IMR-90 (cell line): ENCODE measurements at regions not wholly inside any gene's neighbourhood (a gene's known extent, or its start where the extent isn't known, plus 50 kb on each side); places are given as distances from the start of the nearest gene placed in this dataset.

Experiments used
- ATAC-seq: fragments of 200-7000 bp; cut with Tn5 transposase; 2 replicates; pipeline ENCODE4 v1.9.1; 2020; ENCODE audit warnings: low read depth, mild to moderate bottlenecking, moderate library complexity
- BruUV-seq: library from RNA; stranded (reverse); fragments of 400-500 nt; replicated peaks from 2 replicates; lab custom pipeline; 2021; lab: Mats Ljungman, UMichigan
- CTCF ChIA-PET: fragments of 300-600 bp; formaldehyde crosslinking; extraction: SDS; loops from one replicate; lab custom pipeline; 2021; ENCODE audit warnings: antibody characterized with exemption; lab: Yijun Ruan, JAX
- POLR2A ChIA-PET: fragments of 300-600 bp; sonication (Branson Sonifier 250); formaldehyde crosslinking; loops from one replicate; lab custom pipeline; 2022; ENCODE audit warnings: antibody characterized with exemption; ENCODE audit not compliant: unreplicated experiment; lab: Charles Lee
- DNase-seq: peaks from one replicate; pipeline ENCODE4 v3.0.0; 2013
- H2AFZ ChIP-seq: replicated peaks from 2 replicates; pipeline ENCODE3; 2013; ENCODE audit warnings: low read length, mild to moderate bottlenecking; ENCODE audit not compliant: poor library complexity
- H2AK5ac ChIP-seq: 2 replicates; pipeline ENCODE4 v1.6.1; 2013; ENCODE audit warnings: low read depth, low read length, inconsistent platforms
- H2AK9ac ChIP-seq: replicated peaks from 2 replicates; pipeline ENCODE3; 2013; ENCODE audit warnings: mild to moderate bottlenecking, low read depth, low read length, moderate library complexity; ENCODE audit not compliant: poor library complexity
- H2BK120ac ChIP-seq: 2 replicates; pipeline ENCODE4 v1.6.1; 2013; ENCODE audit warnings: low read depth, low read length, inconsistent platforms
- H2BK15ac ChIP-seq: 3 replicates; pipeline ENCODE4 v1.6.1; 2013; ENCODE audit warnings: low read depth, low read length, inconsistent platforms
- H2BK20ac ChIP-seq: 2 replicates; pipeline ENCODE4 v1.6.1; 2013; ENCODE audit warnings: low read depth, mild to moderate bottlenecking, inconsistent platforms, low read length, moderate library complexity
- H2BK5ac ChIP-seq: 2 replicates; pipeline ENCODE4 v1.6.1; 2013; ENCODE audit warnings: mild to moderate bottlenecking, low read depth, low read length, inconsistent platforms; ENCODE audit not compliant: poor library complexity, severe bottlenecking
- H3K14ac ChIP-seq: replicated peaks from 2 replicates; pipeline ENCODE4 v1.6.1; 2013; ENCODE audit warnings: low read depth, low read length, inconsistent platforms
- H3K18ac ChIP-seq: 2 replicates; pipeline ENCODE4 v1.6.1; 2013; ENCODE audit warnings: low read depth, low read length, control low read depth
- H3K23ac ChIP-seq: 2 replicates; pipeline ENCODE4 v1.6.1; 2013; ENCODE audit warnings: low read depth, low read length, inconsistent platforms
- H3K27ac ChIP-seq: 2 replicates; pipeline ENCODE4 v1.5.1; 2013; ENCODE audit warnings: mild to moderate bottlenecking, control low read depth, low read length; ENCODE audit not compliant: insufficient read depth
- H3K27me3 ChIP-seq: 2 replicates; pipeline ENCODE4 v1.6.1; 2013; ENCODE audit warnings: low read length; ENCODE audit not compliant: control insufficient read depth, insufficient read depth
- H3K36me3 ChIP-seq: 2 replicates; pipeline ENCODE4 v1.6.1; 2013; ENCODE audit warnings: low read length, mixed read lengths; ENCODE audit not compliant: control insufficient read depth, insufficient read depth
- H3K4ac ChIP-seq: 2 replicates; pipeline ENCODE4 v1.6.1; 2013; ENCODE audit warnings: low read depth, low read length, inconsistent platforms
- H3K4me1 ChIP-seq: 2 replicates; pipeline ENCODE4 v1.6.1; 2013; ENCODE audit warnings: low read length, mixed read lengths; ENCODE audit not compliant: control insufficient read depth, insufficient read depth
- H3K4me2 ChIP-seq: 2 replicates; pipeline ENCODE4 v1.6.1; 2013; ENCODE audit warnings: low read depth, mild to moderate bottlenecking, control low read depth, low read length, moderate library complexity
- H3K4me3 ChIP-seq: 2 replicates; pipeline ENCODE4 v1.5.1; 2013; ENCODE audit warnings: low read depth, mild to moderate bottlenecking, control low read depth, low read length, moderate library complexity; ENCODE audit not compliant: insufficient read depth
- H3K56ac ChIP-seq: 2 replicates; pipeline ENCODE4 v1.6.1; 2013; ENCODE audit warnings: low read length, inconsistent platforms; ENCODE audit not compliant: insufficient read depth; ENCODE audit errors: extremely low read depth
- H3K79me1 ChIP-seq, 2 experiments: 2 replicates each; pipeline ENCODE4 v1.6.1; 2013; ENCODE audit warnings: low read length in 2 of 2, inconsistent platforms in 1 of 2, low read depth in 1 of 2
- H3K9ac ChIP-seq: 2 replicates; pipeline ENCODE4 v1.6.1; 2013; ENCODE audit warnings: low read depth, low read length, control low read depth
- H3K9me1 ChIP-seq: 2 replicates; pipeline ENCODE4 v1.6.1; 2013; ENCODE audit warnings: low read length, inconsistent platforms; ENCODE audit not compliant: insufficient read depth
- H3K9me3 ChIP-seq: 2 replicates; pipeline ENCODE4 v1.6.1; 2013; ENCODE audit warnings: low read length; ENCODE audit not compliant: control insufficient read depth, insufficient read depth
- H4K20me1 ChIP-seq: 2 replicates; pipeline ENCODE4 v1.6.1; 2013; ENCODE audit warnings: low read length, inconsistent platforms; ENCODE audit not compliant: insufficient read depth
- H4K5ac ChIP-seq: 2 replicates; pipeline ENCODE4 v1.6.1; 2013; ENCODE audit warnings: mild to moderate bottlenecking, low read depth, low read length, control low read depth
- H4K8ac ChIP-seq, 2 experiments: 2 replicates each; pipeline ENCODE4 v1.6.1; 2013; ENCODE audit warnings: low read depth in 2 of 2, low read length in 2 of 2, control low read depth in 1 of 2, inconsistent platforms in 1 of 2
- H4K91ac ChIP-seq: 2 replicates; pipeline ENCODE4 v1.6.1; 2013; ENCODE audit warnings: low read depth, low read length, inconsistent platforms; ENCODE audit not compliant: insufficient read depth
- BHLHE40 ChIP-seq: fragments of 150-350 bp; IDR thresholded peaks from 2 replicates; pipeline ENCODE4 v1.6.1; 2016; ENCODE audit warnings: mild to moderate bottlenecking, low read depth, low read length
- CEBPB ChIP-seq: IDR thresholded peaks from 2 replicates; pipeline ENCODE4 v1.6.1; 2012; ENCODE audit warnings: low read depth, low read length, improper control_type of control experiment
- CHD1 ChIP-seq: IDR thresholded peaks from 2 replicates; pipeline ENCODE4 v1.6.1; 2012; ENCODE audit warnings: low read depth, low read length, improper control_type of control experiment
- FOS ChIP-seq: fragments of 150-350 bp; IDR thresholded peaks from 2 replicates; pipeline ENCODE4 v1.6.1; 2016; ENCODE audit warnings: low read depth, low read length
- MAFK ChIP-seq: IDR thresholded peaks from 2 replicates; pipeline ENCODE4 v1.6.1; 2012; ENCODE audit warnings: low read depth, low read length, improper control_type of control experiment
- MAZ ChIP-seq: IDR thresholded peaks from 2 replicates; pipeline ENCODE4 v1.6.1; 2012; ENCODE audit warnings: low read depth, mild to moderate bottlenecking, low read length, improper control_type of control experiment, moderate library complexity, borderline replicate concordance
- MXI1 ChIP-seq: IDR thresholded peaks from 2 replicates; pipeline ENCODE4 v1.6.1; 2012; ENCODE audit warnings: low read depth, mild to moderate bottlenecking, low read length, moderate library complexity, borderline replicate concordance
- NFE2L2 ChIP-seq: fragments of 150-350 bp; IDR thresholded peaks from 2 replicates; pipeline ENCODE4 v1.6.1; 2016; ENCODE audit warnings: low read depth, mild to moderate bottlenecking, low read length
- POLR2A ChIP-seq: IDR thresholded peaks from 2 replicates; pipeline ENCODE4 v1.6.1; 2012; ENCODE audit warnings: mild to moderate bottlenecking, low read depth, low read length
- RAD21 ChIP-seq: IDR thresholded peaks from 2 replicates; pipeline ENCODE4 v1.6.1; 2012; ENCODE audit warnings: low read length, improper control_type of control experiment
- RCOR1 ChIP-seq: IDR thresholded peaks from 2 replicates; pipeline ENCODE4 v1.6.1; 2012; ENCODE audit warnings: mild to moderate bottlenecking, low read length, improper control_type of control experiment; ENCODE audit not compliant: insufficient replicate concordance
- RFX5 ChIP-seq: IDR thresholded peaks from 2 replicates; pipeline ENCODE4 v1.8.0; 2012; ENCODE audit warnings: low read depth, mild to moderate bottlenecking, low read length, moderate library complexity
- SMC3 ChIP-seq: fragments of 150-350 bp; IDR thresholded peaks from 2 replicates; pipeline ENCODE4 v1.6.1; 2016; ENCODE audit warnings: low read depth, mild to moderate bottlenecking, antibody characterized with exemption, low read length, moderate library complexity
- WGBS, 2 experiments: methylation state at CpG; one replicate each; pipeline versions ENCODE4 v1.1.5 to v1.1.7; 2013; ENCODE audit warnings: missing lambda C conversion rate in 2 of 2; ENCODE audit not compliant: insufficient read length in 1 of 2; ENCODE audit errors: extremely low coverage in 2 of 2; 5-methylcytosine and 5-hydroxymethylcytosine counted together
- dilution Hi-C: fragments of 300-500 bp; cut with HindIII; formaldehyde crosslinking; loops from one replicate; pipeline ENCODE4 v1.14.3; 2018; ENCODE audit warnings: low sequenced_read_pairs; ENCODE audit not compliant: unreplicated experiment
- in situ Hi-C: fragments of 300-500 bp; cut with MboI; formaldehyde crosslinking; loops from 3 replicates; pipeline ENCODE4 v1.14.3; 2019; ENCODE audit warnings: low sequenced_read_pairs, inconsistent platforms, mixed read lengths
- intact Hi-C: fragments of 100-400 bp; cut with micrococcal nuclease; formaldehyde crosslinking; loops from 2 replicates; pipeline ENCODE4 v1.10.0; 2022
- TF ChIP-seq, protein P1 (sequence below): fragments of 150-350 bp; IDR thresholded peaks from 2 replicates; pipeline ENCODE4 v1.6.1; 2017; ENCODE audit warnings: mild to moderate bottlenecking, antibody characterized with exemption, low read length, low read depth
- TF ChIP-seq, protein P2 (sequence below): conservative IDR thresholded peaks from 2 replicates; pipeline ENCODE4 v1.5.1; 2012; ENCODE audit warnings: mild to moderate bottlenecking, low read depth, low read length, improper control_type of control experiment
- TF ChIP-seq, protein P3 (sequence below): fragments of 150-350 bp; IDR thresholded peaks from 2 replicates; pipeline ENCODE4 v1.6.1; 2016; ENCODE audit warnings: low read depth, mild to moderate bottlenecking, low read length, moderate library complexity, borderline replicate concordance

GRCh38 chr6:126182650-126183311, 157.1 kb upstream of the CENPW start:
- no peak overlapping the region for H3K23ac ChIP-seq
- TF ChIP-seq RFX5 (no peak), MAFK (no peak), BHLHE40 (no peak), MXI1 (no peak), CHD1 (no peak), POLR2A (no peak), NFE2L2 (no peak), RCOR1 (no peak), MAZ (no peak), RAD21 (no peak), CEBPB (no peak), SMC3 (no peak), FOS (no peak)
- TF ChIP-seq, protein P1, sequence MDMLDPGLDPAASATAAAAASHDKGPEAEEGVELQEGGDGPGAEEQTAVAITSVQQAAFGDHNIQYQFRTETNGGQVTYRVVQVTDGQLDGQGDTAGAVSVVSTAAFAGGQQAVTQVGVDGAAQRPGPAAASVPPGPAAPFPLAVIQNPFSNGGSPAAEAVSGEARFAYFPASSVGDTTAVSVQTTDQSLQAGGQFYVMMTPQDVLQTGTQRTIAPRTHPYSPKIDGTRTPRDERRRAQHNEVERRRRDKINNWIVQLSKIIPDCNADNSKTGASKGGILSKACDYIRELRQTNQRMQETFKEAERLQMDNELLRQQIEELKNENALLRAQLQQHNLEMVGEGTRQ = no peak
- TF ChIP-seq, protein P2, sequence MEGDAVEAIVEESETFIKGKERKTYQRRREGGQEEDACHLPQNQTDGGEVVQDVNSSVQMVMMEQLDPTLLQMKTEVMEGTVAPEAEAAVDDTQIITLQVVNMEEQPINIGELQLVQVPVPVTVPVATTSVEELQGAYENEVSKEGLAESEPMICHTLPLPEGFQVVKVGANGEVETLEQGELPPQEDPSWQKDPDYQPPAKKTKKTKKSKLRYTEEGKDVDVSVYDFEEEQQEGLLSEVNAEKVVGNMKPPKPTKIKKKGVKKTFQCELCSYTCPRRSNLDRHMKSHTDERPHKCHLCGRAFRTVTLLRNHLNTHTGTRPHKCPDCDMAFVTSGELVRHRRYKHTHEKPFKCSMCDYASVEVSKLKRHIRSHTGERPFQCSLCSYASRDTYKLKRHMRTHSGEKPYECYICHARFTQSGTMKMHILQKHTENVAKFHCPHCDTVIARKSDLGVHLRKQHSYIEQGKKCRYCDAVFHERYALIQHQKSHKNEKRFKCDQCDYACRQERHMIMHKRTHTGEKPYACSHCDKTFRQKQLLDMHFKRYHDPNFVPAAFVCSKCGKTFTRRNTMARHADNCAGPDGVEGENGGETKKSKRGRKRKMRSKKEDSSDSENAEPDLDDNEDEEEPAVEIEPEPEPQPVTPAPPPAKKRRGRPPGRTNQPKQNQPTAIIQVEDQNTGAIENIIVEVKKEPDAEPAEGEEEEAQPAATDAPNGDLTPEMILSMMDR = no peak
- TF ChIP-seq, protein P3, sequence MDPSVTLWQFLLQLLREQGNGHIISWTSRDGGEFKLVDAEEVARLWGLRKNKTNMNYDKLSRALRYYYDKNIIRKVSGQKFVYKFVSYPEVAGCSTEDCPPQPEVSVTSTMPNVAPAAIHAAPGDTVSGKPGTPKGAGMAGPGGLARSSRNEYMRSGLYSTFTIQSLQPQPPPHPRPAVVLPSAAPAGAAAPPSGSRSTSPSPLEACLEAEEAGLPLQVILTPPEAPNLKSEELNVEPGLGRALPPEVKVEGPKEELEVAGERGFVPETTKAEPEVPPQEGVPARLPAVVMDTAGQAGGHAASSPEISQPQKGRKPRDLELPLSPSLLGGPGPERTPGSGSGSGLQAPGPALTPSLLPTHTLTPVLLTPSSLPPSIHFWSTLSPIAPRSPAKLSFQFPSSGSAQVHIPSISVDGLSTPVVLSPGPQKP = no peak
- CTCF ChIA-PET = no interaction called here
- no peak for DNase-seq
- no peaks in the 10 kb centered on the region for H3K36me3 ChIP-seq
- dilution Hi-C loops (no loop called here), in situ Hi-C loops (no loop called here), intact Hi-C loops (loop anchor here (10.0 kb wide), 1 partner anchor 922 kb away; no protein-coding TSS in a partner anchor)
- no peak overlapping the region for H2BK20ac ChIP-seq
- no peak overlapping the region for H2BK15ac ChIP-seq
- H3K27me3 ChIP-seq = peaks cover 4% of the 10 kb centered on the region; the same call in 1 of the 2 replicates
- no peak overlapping the region for H3K4me3 ChIP-seq
- POLR2A ChIA-PET = no interaction called here
- H3K14ac ChIP-seq = no peak overlapping the region
- BruUV-seq = no TSS peak
- no peak overlapping the region for H3K27ac ChIP-seq
- no peak overlapping the region for H4K8ac ChIP-seq
- no CpG with 5 or more reads among the region's 2 CpGs for whole genome bisulfite sequencing, 2 experiments
- no peak overlapping the region for H3K56ac ChIP-seq
- H3K4me2 ChIP-seq = no peak overlapping the region
- H2AK5ac ChIP-seq = no peak overlapping the region
- H3K9me1 ChIP-seq = no peaks in the 10 kb centered on the region
- H3K4ac ChIP-seq = no peak overlapping the region
- no peak overlapping the region for H4K5ac ChIP-seq
- no peak overlapping the region for H3K18ac ChIP-seq
- H4K20me1 ChIP-seq = no peaks in the 10 kb centered on the region
- no peak overlapping the region for H3K9ac ChIP-seq
- H3K4me1 ChIP-seq = no peaks in the 10 kb centered on the region
- no peaks in the 10 kb centered on the region for H3K9me3 ChIP-seq
- H2BK5ac ChIP-seq = no peak overlapping the region
- no peak overlapping the region for H2AK9ac ChIP-seq
- no peak overlapping the region for H2AFZ ChIP-seq
- no peaks in the 10 kb centered on the region for H3K79me1 ChIP-seq
- H4K91ac ChIP-seq = no peak overlapping the region
- ATAC-seq = no peak
- no peak overlapping the region for H2BK120ac ChIP-seq
